Testis (tissue), 2 donors: ENCODE measurements at regions not wholly inside any gene's neighbourhood (a gene's known extent, or its start where the extent isn't known, plus 50 kb on each side); places are given as distances from the start of the nearest gene placed in this dataset.

Experiments
- POLR2A ChIP-seq: fragments of 450-650 bp; IDR thresholded peaks from one replicate; pipeline ENCODE4 v1.6.1; 2017; ENCODE audit warnings: antibody characterized with exemption, mild to moderate bottlenecking, moderate library complexity
- TF ChIP-seq, protein P1 (sequence below), 3 experiments: fragments of 450-650 bp in 2 of 3; fragments of 200-600 bp in 1 of 3; sonication (generic) in 1 of 3; IDR thresholded peaks; one replicate each; pipeline ENCODE4 v1.5.1; 2016 to 2019; ENCODE audit warnings: antibody characterized with exemption in 3 of 3, mild to moderate bottlenecking in 2 of 3, moderate library complexity in 1 of 3

- TF ChIP-seq POLR2A = no peak
- TF ChIP-seq, protein P1, sequence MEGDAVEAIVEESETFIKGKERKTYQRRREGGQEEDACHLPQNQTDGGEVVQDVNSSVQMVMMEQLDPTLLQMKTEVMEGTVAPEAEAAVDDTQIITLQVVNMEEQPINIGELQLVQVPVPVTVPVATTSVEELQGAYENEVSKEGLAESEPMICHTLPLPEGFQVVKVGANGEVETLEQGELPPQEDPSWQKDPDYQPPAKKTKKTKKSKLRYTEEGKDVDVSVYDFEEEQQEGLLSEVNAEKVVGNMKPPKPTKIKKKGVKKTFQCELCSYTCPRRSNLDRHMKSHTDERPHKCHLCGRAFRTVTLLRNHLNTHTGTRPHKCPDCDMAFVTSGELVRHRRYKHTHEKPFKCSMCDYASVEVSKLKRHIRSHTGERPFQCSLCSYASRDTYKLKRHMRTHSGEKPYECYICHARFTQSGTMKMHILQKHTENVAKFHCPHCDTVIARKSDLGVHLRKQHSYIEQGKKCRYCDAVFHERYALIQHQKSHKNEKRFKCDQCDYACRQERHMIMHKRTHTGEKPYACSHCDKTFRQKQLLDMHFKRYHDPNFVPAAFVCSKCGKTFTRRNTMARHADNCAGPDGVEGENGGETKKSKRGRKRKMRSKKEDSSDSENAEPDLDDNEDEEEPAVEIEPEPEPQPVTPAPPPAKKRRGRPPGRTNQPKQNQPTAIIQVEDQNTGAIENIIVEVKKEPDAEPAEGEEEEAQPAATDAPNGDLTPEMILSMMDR (IDR thresholded peaks at IDR 0.05) = no peak
Measured at GRCh38 chr6:56004426-56004825, 129.0 kb upstream of the BMP5 start.
